GM12892 (cell line): ENCODE measurements at regions not wholly inside any gene's neighbourhood (a gene's known extent, or its start where the extent isn't known, plus 50 kb on each side); places are given as distances from the start of the nearest gene placed in this dataset.

Source experiments
- DNase-seq: peaks from one replicate; pipeline ENCODE4 v3.0.0; 2011; ENCODE audit not compliant: insufficient read length
- FAIRE-seq: peaks from 2 replicates; lab custom pipeline; 2011; peaks lifted over from hg19 to GRCh38; lab: Jason Lieb, UNC
- POLR2A ChIP-seq: IDR thresholded peaks from 2 replicates; pipeline ENCODE4 v1.6.1; 2011; ENCODE audit warnings: low read depth, low read length, control low read depth
- POLR2AphosphoS5 ChIP-seq: IDR thresholded peaks from 2 replicates; pipeline ENCODE4 v1.6.1; 2011; ENCODE audit warnings: low read depth, low read length, control low read depth
- TAF1 ChIP-seq: IDR thresholded peaks from 2 replicates; pipeline ENCODE4 v1.6.1; 2011; ENCODE audit warnings: low read depth, mild to moderate bottlenecking, control low read depth, low read length, borderline replicate concordance

DNA sequence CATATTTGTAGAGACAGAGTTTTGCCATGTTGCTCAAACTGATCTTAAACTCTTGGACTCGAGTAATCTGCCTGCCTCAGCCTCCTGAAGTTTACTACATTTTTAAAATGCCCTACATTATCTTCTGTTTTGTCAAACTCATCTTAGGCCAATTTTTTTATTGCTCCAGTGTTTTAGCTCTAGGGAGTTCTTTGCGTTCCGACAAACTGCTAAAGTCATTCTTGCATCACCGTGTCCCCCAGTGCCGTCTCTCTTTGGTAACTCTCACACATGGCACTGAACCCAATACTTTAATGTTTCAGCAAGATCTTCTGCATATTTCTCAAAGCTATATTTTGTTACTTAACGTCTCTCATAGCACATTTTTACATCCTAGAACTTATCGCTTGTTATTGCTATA lies 440.9 kb upstream of the NRXN1 start:
- DNase-seq (no peak), FAIRE-seq (no peak)
- TF ChIP-seq TAF1 (no peak), POLR2A (no peak), POLR2AphosphoS5 (no peak)

DNA sequence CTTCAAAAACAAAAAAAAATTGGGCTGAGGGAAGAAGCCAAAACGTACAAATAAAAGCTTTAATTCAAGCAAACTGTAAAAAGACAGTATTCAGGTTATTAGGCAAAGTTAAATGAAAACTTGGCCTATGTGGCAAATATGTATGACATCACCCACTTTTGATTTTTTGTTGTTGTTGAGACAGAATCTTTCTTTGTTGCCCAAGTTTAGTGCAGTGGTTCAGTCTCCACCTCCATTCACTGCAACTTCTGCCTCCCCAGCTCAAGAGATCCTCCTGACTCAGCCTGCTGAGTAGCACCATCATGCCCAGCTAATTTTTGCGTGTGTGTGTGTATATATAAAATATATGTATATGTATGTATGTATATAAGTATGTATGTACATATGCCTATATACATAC lies 440.4 kb upstream of the NRXN1 start:
- no peak for TF ChIP-seq TAF1
- TF ChIP-seq POLR2AphosphoS5 = no peak
- no peak for TF ChIP-seq POLR2A
- FAIRE-seq = no peak
- DNase-seq = no peak

- no peak for TF ChIP-seq POLR2A
- no peak for FAIRE-seq
These were observed 437.2 kb upstream of the NRXN1 start for GRCh38 chr2:51469102-51469501.

GRCh38 chr2:51465326-51465725 lies 433.4 kb upstream of the NRXN1 start:
- no peak for FAIRE-seq
- no peak for DNase-seq
- TF ChIP-seq POLR2AphosphoS5 (no peak), TAF1 (no peak), POLR2A (no peak)

More at GRCh38 chr2:51469102-51469501, 437.2 kb upstream of the NRXN1 start:
- DNase-seq = no peak

- FAIRE-seq (no peak), DNase-seq (no peak)
- TF ChIP-seq TAF1 = no peak
- TF ChIP-seq POLR2A = no peak
- no peak for TF ChIP-seq POLR2AphosphoS5
These were observed 422.2 kb upstream of the NRXN1 start for GRCh38 chr2:51454177-51454576.

DNA sequence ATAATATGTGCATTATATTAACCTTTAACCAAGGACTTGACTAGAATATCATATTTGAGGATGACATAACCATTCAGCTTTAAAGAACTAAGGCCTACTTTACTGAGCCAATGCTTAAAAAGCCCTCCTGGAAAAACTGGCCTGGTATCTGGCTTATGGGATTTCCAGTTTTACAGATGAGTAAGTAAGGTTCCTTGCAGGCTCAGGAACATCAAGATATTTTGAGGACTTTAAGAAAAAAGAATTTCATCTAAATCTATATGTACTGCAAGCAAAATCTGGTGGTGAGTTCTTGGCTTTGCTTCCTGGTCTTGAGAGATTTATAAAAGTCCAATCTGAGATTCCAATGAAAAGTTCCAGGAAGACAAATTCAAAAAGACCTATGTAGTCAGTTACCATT lies 417.0 kb upstream of the NRXN1 start:
- no peak for FAIRE-seq
- DNase-seq = no peak
- TF ChIP-seq POLR2AphosphoS5 = no peak

- DNase-seq (no peak), FAIRE-seq (no peak)
- TF ChIP-seq POLR2AphosphoS5 (no peak), POLR2A (no peak), TAF1 (no peak)
These were observed 409.9 kb upstream of the NRXN1 start for GRCh38 chr2:51441786-51442185.

- no peak for DNase-seq
- no peak for FAIRE-seq
- TF ChIP-seq POLR2A (no peak), TAF1 (no peak), POLR2AphosphoS5 (no peak)
These were observed 392.5 kb upstream of the NRXN1 start for GRCh38 chr2:51424418-51424817.

DNA sequence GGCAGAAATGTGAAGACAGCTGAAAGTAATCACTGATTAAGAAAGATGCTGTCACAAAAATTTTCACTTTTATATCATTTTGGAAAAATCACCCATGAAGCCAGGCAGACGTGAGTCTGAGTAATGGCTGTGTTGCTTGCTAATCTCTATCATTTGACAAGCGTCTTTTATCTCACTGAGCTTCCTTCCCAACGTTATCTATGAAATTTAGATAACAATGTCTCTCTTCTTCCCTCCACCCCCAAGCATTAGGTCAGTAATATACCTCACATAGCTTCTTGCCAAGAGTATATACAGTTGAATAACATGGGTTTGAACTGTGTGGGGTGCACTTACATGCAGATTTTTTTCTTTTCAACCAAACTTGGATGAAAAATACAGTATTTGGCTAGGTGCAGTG lies 388.6 kb upstream of the NRXN1 start:
- FAIRE-seq (no peak), DNase-seq (no peak)
- no peak for TF ChIP-seq POLR2A
- no peak for TF ChIP-seq POLR2AphosphoS5
- no peak for TF ChIP-seq TAF1

DNA sequence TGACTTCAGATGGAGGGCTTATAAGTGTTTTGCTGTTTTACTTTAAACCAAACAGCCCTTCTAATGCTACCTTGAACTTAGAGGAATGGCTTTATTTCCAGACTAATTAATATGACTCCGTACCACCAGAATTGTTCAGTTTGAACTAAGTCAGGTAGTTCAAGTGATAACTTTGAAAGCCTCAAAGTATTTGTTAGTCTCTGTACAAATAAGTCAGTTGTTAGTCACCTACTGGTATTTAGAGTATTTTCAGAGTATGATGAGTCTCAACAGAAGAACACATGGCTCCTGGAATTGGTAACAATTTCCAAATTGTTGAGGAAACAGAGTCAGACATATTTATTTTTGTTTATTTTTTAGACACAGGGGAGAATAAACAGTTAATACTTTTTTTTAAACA lies 381.8 kb upstream of the NRXN1 start:
- FAIRE-seq = no peak
- no peak for DNase-seq
- no peak for TF ChIP-seq POLR2AphosphoS5
- no peak for TF ChIP-seq TAF1
- TF ChIP-seq POLR2A = no peak

DNA sequence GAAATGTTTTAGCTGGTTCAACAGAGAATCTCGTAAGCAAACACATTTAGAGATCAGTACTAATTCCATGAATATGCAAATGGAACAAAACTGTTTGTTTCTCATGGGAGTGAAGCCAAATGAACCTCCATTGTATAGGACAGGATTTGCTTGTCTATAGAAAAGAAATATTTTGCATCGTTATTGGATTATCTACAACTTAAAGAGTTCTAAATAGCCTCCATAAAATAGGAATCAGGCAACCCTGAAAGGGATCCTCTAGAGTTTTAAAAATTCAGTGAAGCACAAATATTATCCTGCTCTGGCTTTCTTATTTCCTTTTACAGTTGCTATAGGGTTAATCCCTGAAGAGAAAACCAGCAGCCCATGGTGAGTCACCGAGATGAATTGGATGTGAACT lies 378.4 kb upstream of the NRXN1 start:
- TF ChIP-seq POLR2A (no peak), TAF1 (no peak), POLR2AphosphoS5 (no peak)
- FAIRE-seq (no peak), DNase-seq (no peak)

GRCh38 chr2:51409920-51410319 lies 378.0 kb upstream of the NRXN1 start:
- FAIRE-seq = no peak
- no peak for TF ChIP-seq POLR2A
- no peak for TF ChIP-seq TAF1
- TF ChIP-seq POLR2AphosphoS5 = no peak
- no peak for DNase-seq

GRCh38 chr2:51404226-51404625 lies 372.3 kb upstream of the NRXN1 start:
- FAIRE-seq (no peak), DNase-seq (no peak)
- no peak for TF ChIP-seq POLR2AphosphoS5
- no peak for TF ChIP-seq TAF1
- no peak for TF ChIP-seq POLR2A

DNA sequence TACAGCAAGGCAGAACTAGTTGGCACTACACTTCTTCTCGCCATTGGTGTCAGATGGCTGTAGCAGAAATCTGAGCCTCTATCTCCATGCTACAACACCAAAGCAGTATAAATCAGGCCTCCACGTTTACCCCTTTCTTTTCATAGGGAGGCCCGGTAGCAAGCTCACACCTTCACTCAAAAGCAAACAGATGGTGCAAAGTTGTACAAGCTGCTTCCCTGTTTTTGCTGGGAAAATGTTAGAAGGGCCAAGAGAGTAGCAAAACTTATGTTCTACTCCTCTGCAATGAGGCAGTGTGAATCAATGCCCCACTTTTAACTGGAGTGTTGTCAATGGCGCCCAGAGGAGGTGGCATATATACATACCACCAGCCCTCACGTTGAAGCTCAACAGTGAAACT lies 369.6 kb upstream of the NRXN1 start:
- no peak for DNase-seq
- TF ChIP-seq POLR2AphosphoS5 (no peak), TAF1 (no peak), POLR2A (no peak)
- FAIRE-seq = no peak
